IMR-90 (cell line): ENCODE measurements at regions not wholly inside any gene's neighbourhood (a gene's known extent, or its start where the extent isn't known, plus 50 kb on each side); places are given as distances from the start of the nearest gene placed in this dataset.

ENCODE experiments used
- CTCF ChIP-seq: conservative IDR thresholded peaks from 2 replicates; pipeline ENCODE4 v1.5.1; 2012; ENCODE audit warnings: mild to moderate bottlenecking, low read depth, low read length, improper control_type of control experiment
- MAZ ChIP-seq: IDR thresholded peaks from 2 replicates; pipeline ENCODE4 v1.6.1; 2012; ENCODE audit warnings: low read depth, mild to moderate bottlenecking, low read length, improper control_type of control experiment, moderate library complexity, borderline replicate concordance
- POLR2A ChIP-seq: IDR thresholded peaks from 2 replicates; pipeline ENCODE4 v1.6.1; 2012; ENCODE audit warnings: mild to moderate bottlenecking, low read depth, low read length
- RAD21 ChIP-seq: IDR thresholded peaks from 2 replicates; pipeline ENCODE4 v1.6.1; 2012; ENCODE audit warnings: low read length, improper control_type of control experiment

- TF ChIP-seq CTCF (no peak), POLR2A (no peak), RAD21 (no peak), MAZ (no peak)
These were observed 75.2 kb upstream of the FREM1 start for GRCh38 chr9:14985419-14985818.
